Suprapubic skin (tissue), 4 donors: ENCODE measurements at regions not wholly inside any gene's neighbourhood (a gene's known extent, or its start where the extent isn't known, plus 50 kb on each side); places are given as distances from the start of the nearest gene placed in this dataset.
A peak's percentile ranks its signal among the peaks of the same experiment; 100 is the strongest.

ENCODE experiments used
- DNase-seq, 2 donors: peaks; one replicate each; pipeline ENCODE4 v3.0.0-alpha.2; 2019; ENCODE audit warnings: low spot score in 2 of 2
- H3K27ac ChIP-seq: fragments of 200-600 bp; sonication (generic); one replicate; pipeline ENCODE4 v1.5.1; 2019
- H3K27me3 ChIP-seq: fragments of 200-600 bp; sonication (generic); one replicate; pipeline ENCODE4 v1.5.1; 2019
- H3K36me3 ChIP-seq: fragments of 200-600 bp; sonication (generic); one replicate; pipeline ENCODE4 v1.5.1; 2019
- H3K4me1 ChIP-seq: fragments of 200-600 bp; sonication (generic); one replicate; pipeline ENCODE4 v1.5.1; 2019
- H3K4me3 ChIP-seq: fragments of 200-600 bp; sonication (generic); one replicate; pipeline ENCODE4 v1.5.1; 2019; ENCODE audit warnings: mild to moderate bottlenecking
- H3K9me3 ChIP-seq: fragments of 200-600 bp; sonication (generic); one replicate; pipeline ENCODE4 v1.5.1; 2019
- EP300 ChIP-seq: sonication (generic); formaldehyde crosslinking; IDR thresholded peaks from one replicate; pipeline ENCODE4 v1.6.1; 2017; ENCODE audit warnings: antibody characterized with exemption
- POLR2A ChIP-seq, 2 donors: fragments of 450-650 bp; IDR thresholded peaks; one replicate each; pipeline ENCODE4 v1.6.1; 2017; ENCODE audit warnings: antibody characterized with exemption in 2 of 2, mild to moderate bottlenecking in 2 of 2, moderate library complexity in 2 of 2
- POLR2AphosphoS5 ChIP-seq, 3 donors: sonication (generic); formaldehyde crosslinking; IDR thresholded peaks; one replicate each; pipeline ENCODE4 v1.6.1; 2017; ENCODE audit warnings: antibody characterized with exemption in 3 of 3
- WGBS: methylation state at CpG from one replicate; pipeline ENCODE4 v1.1.5; 2018; 5-methylcytosine and 5-hydroxymethylcytosine counted together
- TF ChIP-seq, protein P1 (sequence below), 2 donors: fragments of 200-600 bp in 1 of 2; fragments of 450-650 bp in 1 of 2; sonication (generic) in 1 of 2; IDR thresholded peaks; one replicate each; pipeline ENCODE4 v1.5.1; 2016 to 2019; ENCODE audit warnings: antibody characterized with exemption in 2 of 2, mild to moderate bottlenecking in 1 of 2, moderate library complexity in 1 of 2

GRCh38 chr3:113138839-113139743, 72.3 kb upstream of the BOC start:
- Histone ChIP-seq H3K36me3 (no peaks in the 10 kb centered on the region), H3K27me3 (no peaks in the 10 kb centered on the region), H3K9me3 (no peaks in the 10 kb centered on the region), H3K27ac (peak overlapping the region; percentile 7), H3K4me3 (no peak overlapping the region), H3K4me1 (peaks cover 38% of the 10 kb centered on the region)
- no peak for DNase-seq
- 67% methylated on average over 6 of the region's 6 CpGs for WGBS
- TF ChIP-seq EP300 (no peak), POLR2AphosphoS5 (IDR thresholded peaks at IDR 0.05) (no peak), POLR2A (IDR thresholded peaks at IDR 0.05) (no peak)
- TF ChIP-seq, protein P1, sequence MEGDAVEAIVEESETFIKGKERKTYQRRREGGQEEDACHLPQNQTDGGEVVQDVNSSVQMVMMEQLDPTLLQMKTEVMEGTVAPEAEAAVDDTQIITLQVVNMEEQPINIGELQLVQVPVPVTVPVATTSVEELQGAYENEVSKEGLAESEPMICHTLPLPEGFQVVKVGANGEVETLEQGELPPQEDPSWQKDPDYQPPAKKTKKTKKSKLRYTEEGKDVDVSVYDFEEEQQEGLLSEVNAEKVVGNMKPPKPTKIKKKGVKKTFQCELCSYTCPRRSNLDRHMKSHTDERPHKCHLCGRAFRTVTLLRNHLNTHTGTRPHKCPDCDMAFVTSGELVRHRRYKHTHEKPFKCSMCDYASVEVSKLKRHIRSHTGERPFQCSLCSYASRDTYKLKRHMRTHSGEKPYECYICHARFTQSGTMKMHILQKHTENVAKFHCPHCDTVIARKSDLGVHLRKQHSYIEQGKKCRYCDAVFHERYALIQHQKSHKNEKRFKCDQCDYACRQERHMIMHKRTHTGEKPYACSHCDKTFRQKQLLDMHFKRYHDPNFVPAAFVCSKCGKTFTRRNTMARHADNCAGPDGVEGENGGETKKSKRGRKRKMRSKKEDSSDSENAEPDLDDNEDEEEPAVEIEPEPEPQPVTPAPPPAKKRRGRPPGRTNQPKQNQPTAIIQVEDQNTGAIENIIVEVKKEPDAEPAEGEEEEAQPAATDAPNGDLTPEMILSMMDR (IDR thresholded peaks at IDR 0.05): no peak

DNA sequence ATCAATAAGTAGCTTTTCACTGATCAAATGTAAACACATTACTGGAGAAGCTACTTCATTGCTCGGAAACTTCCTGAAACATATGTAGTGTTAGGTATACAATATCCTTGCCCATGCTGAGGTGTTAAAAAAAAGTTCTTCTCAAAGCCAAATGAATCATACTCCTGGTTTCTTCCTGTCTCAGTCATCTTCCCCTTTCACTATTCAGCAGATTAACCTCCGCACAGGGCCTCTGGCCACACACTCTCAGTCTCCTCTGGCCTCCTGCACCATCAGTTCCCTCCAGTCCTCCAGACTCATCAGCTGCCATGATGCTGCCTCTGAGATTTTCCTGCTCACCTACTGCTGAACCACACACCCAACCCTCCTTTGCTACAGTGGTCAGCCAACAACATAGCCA, 70.5 kb upstream of the BOC start:
- Histone ChIP-seq H3K9me3 (no peaks in the 10 kb centered on the region), H3K36me3 (no peaks in the 10 kb centered on the region), H3K4me1 (peaks cover 52% of the 10 kb centered on the region), H3K27me3 (no peaks in the 10 kb centered on the region), H3K4me3 (no peak overlapping the region), H3K27ac (peak overlapping the region; percentile 53)
- 49% methylated on average over 2 of the region's 2 CpGs for WGBS
- TF ChIP-seq EP300: no peak
- TF ChIP-seq POLR2A (IDR thresholded peaks at IDR 0.05): no peak
- no peak for TF ChIP-seq POLR2AphosphoS5 (IDR thresholded peaks at IDR 0.05)
- TF ChIP-seq, protein P1 (IDR thresholded peaks at IDR 0.05): no peak
- no peak for DNase-seq

GRCh38 chr3:113141543-113141942, 69.8 kb upstream of the BOC start:
- Histone ChIP-seq H3K4me3 (no peak overlapping the region), H3K27me3 (no peaks in the 10 kb centered on the region), H3K36me3 (no peaks in the 10 kb centered on the region), H3K4me1 (peaks cover 58% of the 10 kb centered on the region), H3K27ac (peak overlapping the region; percentile 74), H3K9me3 (no peaks in the 10 kb centered on the region)
- TF ChIP-seq, protein P1 (IDR thresholded peaks at IDR 0.05): no peak
- TF ChIP-seq POLR2A (IDR thresholded peaks at IDR 0.05): no peak
- TF ChIP-seq POLR2AphosphoS5 (IDR thresholded peaks at IDR 0.05): no peak
- no peak for TF ChIP-seq EP300
- 64% methylated on average over 2 of the region's 2 CpGs for WGBS
- DNase-seq: no peak

- H3K9me3 ChIP-seq: no peaks in the 10 kb centered on the region
- TF ChIP-seq, protein P1 (IDR thresholded peaks at IDR 0.05): no peak
- no peak for TF ChIP-seq POLR2A (IDR thresholded peaks at IDR 0.05)
- TF ChIP-seq POLR2AphosphoS5 (IDR thresholded peaks at IDR 0.05): no peak
- no peak for TF ChIP-seq EP300
- no peak for DNase-seq
- peaks cover 68% of the 10 kb centered on the region for H3K4me1 ChIP-seq
- no peaks in the 10 kb centered on the region for H3K36me3 ChIP-seq
- H3K27me3 ChIP-seq: no peaks in the 10 kb centered on the region
- H3K4me3 ChIP-seq: no peak overlapping the region
- H3K27ac ChIP-seq: peak overlapping the region; percentile 74
These were observed 68.9 kb upstream of the BOC start for GRCh38 chr3:113142476-113142875.

DNA sequence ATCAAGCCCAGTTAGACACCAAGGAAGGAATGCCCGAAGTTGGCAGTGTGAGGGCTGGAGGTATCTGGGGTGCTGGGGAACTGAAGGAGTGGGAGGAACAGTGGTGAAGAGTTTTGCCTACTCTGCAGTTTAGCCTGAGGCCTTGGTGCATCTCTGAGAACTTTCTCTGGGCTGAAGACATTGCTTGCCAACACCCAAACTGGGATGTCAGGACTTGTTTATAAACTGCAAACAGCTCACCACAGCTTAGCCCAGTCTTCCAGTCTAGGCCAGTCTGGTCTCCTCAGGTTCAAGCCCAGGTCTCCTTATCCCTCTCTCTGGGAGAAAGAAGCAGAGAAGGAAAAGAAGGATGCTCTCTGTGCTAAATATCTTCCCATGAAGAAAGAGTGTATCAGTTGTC, 68.0 kb upstream of the BOC start:
- H3K36me3 ChIP-seq: no peaks in the 10 kb centered on the region
- H3K27me3 ChIP-seq: no peaks in the 10 kb centered on the region
- WGBS: 41% methylated on average over 1 of the region's 1 CpG
- peaks cover 77% of the 10 kb centered on the region for H3K4me1 ChIP-seq
- H3K4me3 ChIP-seq: no peak overlapping the region
- TF ChIP-seq, protein P1 (IDR thresholded peaks at IDR 0.05): no peak
- TF ChIP-seq EP300 (no peak), POLR2A (IDR thresholded peaks at IDR 0.05) (no peak)
- H3K27ac ChIP-seq: peak overlapping the region; percentile 74
- H3K9me3 ChIP-seq: no peaks in the 10 kb centered on the region
- no peak for DNase-seq
